Activated T-cell treated with anti-CD3 and anti-CD28 coated beads for 24 hours (primary cell): ENCODE measurements at regions not wholly inside any gene's neighbourhood (a gene's known extent, or its start where the extent isn't known, plus 50 kb on each side); places are given as distances from the start of the nearest gene placed in this dataset.

Source experiments
- DNase-seq: peaks from one replicate; pipeline ENCODE4 v3.0.0-alpha.2; 2020; ENCODE audit warnings: low read depth

DNA sequence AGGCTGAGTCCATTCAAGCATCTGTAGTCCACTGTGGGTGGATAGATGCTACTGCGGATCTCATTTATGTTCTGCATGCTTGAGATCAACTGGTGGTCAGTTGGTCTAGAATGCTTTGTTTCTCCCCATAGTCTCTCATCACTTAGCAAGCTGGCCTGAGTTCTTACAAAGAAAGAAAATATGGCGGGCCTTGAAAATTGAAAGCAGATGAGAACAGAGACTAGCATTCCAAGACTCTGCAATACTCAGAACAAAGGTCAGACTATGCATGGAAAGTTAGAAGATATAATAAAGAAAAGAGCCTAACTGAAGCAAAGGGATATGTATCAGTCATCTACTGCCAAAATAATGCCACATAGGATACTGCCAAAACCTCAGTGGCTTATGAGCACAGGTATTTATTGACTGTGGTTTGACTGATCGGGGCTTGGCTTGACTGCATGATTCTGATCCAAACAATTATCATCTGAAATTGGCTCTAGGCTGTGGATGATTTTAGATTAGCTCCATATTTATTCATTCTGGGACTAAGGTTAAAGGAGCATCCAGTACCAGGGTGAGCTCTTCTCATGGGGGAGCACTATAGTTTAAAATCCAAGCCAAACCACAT lies 258.9 kb downstream of the TAF11L14 start:
- DNase-seq: no peak

DNA sequence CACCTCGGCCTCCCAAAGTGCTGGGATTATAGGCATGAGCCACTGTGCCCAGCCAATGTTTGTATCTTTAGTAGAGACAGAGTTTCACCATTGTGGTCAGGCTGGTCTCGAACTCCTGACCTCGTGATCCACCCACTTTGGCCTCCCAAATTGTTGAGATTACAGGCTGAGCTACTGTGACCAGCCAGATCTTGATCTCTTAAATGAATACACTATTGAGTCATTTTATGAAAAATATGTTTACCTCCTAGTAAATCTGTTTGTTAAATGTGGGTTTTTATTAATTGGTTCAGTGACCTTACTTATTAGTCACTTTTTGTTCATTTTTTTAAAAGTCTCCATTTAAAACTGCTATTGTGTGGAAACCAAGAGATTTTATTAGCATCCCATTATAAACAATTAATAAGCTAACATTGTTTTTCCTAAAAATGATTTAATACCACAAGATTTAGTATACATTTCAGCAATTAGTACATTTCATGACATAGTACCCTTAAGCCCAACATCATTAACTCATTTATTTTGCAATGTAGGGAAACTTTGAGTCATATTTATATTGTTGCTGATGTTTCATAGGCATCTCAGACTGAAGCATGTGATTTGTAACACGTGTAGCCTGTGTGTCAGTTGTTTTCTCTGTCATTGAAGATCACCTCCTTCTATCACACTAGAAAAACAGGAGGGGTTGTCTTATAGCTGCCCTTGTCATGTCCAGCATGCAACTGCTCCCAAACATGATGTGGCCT lies 261.2 kb downstream of the TAF11L14 start:
- DNase-seq: no peak

DNA sequence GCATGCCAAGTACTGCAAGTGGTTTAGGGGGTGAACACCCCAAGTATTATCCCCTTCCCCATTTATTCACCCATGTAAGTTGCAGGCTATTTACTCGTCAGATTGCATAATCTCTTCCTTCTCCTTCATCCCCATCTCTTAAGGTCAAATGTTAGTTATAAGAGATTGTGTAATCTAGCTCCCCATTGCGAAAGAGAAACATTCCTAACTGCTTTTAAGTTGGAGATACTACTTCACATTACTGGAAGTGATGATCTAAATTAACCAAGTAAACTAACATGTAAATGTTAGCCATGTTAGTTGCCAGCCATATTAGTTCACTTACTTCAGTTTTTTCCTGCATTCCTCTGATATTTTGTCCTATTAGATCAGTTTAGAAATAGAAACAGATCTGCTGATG lies 262.3 kb downstream of the TAF11L14 start:
- DNase-seq: no peak

DNA sequence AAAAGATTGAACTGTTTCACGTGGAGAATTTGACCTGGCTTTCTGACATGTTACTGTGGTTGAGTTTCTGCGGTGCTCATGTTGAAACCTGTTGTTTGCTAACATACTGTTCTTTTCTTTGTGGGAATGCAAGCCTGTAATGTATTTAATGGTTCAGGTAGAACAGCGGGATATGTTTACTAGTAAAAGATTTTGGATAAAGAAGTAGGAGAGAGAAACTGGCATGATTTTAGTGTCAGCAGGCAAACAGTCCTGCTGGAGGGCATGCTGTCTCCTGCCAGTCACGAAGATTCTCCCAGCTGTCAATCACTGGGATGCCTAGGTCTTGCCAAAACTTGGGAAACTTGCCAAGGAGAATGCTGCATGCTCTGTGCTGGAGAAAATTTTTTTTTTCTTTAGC lies 263.5 kb downstream of the TAF11L14 start:
- DNase-seq: no peak

DNA sequence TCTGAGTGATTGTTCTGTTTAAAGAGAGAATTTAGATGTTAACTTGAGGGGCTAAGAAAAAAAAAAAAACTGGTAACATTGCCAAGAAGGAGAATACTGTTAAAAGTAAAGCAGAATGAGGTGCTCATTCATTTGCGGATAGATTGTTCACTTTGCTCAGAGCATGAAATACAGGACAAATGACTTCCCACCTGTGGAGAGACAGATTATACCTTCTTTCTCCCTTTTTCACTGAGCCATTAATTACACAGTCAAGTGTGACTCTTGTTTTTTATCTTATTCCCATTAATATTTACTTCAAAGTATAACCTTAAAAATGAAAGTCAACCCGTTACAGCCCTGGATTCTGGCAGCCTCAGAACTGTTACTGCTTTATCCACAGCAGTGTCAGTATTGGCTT lies 264.5 kb downstream of the TAF11L14 start:
- no peak for DNase-seq

DNA sequence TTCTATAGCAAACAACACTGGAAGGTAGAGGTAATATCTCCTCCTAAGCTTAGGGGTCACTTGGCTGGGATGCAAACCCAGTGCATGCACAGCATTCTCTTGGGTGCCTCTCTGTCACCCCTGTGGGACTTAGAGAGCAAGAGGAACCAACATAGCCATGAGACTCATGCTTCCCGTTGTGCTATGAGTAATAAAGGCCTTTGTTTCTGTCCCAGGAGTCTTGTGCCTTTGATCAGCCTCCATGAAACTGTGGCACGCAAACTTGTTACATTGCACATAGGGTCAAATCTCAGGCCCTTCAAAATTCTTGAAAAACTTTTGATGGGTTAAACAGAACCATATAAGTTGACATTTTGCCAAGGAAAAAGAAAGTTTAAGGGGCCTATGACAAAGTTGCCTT lies 272.8 kb downstream of the TAF11L14 start:
- no peak for DNase-seq

DNA sequence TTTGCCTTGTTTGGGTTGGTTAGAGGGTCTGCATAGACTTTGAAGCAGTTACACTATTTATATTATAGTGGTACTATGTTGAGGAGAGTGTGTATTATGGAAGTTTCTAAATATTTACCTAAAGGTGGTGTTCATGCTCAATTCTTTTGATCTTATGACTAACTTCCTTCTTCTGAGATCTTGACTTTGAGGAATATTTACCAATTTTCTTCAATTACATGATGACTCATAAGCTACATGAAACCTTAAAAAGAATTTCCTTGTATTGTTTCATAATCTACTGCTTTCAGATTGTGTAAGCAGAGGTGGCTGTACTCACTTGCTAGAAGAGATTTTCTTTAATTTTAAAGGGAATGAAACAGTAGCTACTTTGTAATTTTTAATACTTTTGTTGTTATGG lies 276.1 kb downstream of the TAF11L14 start:
- DNase-seq: no peak

DNA sequence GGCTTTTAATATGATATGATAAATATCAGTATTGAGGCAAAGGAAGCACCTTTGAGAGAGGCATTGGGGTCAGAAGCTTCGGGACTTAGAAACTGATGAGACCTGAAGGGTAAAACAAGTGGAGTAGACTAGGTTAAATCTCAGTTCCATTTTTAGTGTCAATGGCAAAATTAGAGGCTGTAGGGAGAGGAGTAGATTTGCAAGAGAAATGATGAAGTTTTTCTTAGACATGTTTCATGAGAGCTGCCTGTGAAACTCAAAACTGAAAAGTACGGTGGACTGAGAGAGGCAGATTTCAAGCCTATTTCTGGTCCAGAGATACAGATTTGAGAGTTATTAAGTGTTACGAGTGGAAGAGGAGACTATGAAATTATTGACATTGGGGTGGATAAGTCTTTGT lies 278.5 kb downstream of the TAF11L14 start:
- no peak for DNase-seq

DNA sequence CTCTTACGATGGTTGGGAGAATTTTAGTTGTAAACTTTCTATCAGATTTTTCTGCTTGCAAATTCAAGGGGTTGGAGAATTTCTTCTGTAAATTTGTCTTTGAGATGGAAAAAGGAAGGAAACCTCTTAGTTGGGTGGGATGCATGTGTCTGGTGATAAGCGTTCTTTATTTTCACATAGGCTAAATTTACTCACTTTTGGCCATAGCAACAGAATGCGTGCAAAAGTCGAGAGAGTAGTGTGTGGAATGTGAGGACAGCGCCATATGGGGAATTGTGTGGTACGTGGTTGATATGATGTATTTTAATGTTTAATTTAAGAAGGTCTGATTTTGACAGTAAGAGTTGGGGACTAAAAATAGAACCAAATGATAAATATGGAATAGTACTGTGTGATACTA lies 282.2 kb downstream of the TAF11L14 start:
- no peak for DNase-seq

DNA sequence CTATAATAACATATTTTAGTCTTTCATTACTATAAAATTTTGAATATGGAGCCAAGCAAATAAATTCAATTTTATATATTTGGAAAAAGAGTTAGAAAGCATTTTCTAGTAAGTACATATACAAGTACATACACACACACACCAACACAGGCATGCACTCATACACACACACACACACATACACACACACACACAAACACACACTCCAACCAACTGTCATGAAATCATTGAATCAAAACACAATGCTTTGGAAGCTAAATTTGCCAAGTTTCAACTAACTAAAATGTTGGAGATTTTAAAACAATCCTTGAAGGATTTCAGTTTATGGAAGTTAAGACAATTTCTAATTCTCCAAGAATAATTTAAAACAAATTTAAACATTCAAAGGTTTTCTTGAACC lies 283.2 kb downstream of the TAF11L14 start:
- no peak for DNase-seq

DNA sequence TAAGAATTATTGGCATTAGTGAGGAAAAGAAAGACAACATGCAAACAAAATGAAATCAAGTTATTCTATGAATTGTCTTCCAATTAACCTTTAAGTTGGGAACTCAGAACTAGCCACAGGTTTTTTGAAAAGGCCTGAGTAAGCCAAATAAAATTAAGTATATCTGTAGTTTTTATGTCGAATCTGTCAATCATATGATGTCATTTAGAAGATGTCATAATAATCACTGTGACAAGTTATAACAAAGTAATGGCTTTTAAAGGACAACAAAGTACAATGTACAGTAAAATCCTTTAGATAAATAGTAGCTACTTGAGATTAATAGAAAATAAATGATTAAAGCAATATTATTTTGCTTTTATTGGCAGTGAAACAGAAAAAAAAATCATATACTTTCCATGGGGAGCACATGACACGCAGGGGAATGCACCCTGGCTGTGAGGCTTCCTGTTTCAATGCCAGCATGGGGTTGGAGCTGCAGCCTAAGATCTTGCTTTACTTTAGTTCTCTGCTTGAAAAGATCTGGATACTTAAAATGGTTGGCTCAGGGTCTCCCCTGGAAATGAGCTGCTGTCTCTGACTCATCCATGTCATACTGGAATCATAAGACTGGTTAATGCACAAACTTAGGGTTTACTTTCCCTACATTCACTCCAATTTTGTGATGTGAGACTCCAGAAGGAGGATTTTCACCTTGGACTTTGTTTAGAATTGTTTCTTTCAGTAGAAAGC lies 284.3 kb downstream of the TAF11L14 start:
- DNase-seq: no peak

DNA sequence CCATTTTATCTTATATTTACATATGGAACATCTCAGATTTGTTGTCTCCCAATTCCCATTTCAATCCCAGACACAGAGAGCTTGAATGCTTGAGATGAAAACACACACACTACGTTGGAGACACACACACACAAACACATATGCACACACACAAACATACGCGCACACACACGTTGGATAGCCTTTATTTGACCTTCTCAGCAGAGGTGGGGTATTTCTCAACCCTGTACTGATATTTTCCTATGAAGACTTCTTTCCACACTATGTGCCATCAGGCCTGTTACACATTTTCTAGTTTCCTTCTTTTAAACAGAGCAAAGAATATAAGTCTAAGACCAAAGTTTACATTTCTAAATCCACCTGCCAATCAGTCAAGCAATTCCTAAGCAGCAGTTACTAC lies 291.0 kb downstream of the TAF11L14 start:
- no peak for DNase-seq

DNA sequence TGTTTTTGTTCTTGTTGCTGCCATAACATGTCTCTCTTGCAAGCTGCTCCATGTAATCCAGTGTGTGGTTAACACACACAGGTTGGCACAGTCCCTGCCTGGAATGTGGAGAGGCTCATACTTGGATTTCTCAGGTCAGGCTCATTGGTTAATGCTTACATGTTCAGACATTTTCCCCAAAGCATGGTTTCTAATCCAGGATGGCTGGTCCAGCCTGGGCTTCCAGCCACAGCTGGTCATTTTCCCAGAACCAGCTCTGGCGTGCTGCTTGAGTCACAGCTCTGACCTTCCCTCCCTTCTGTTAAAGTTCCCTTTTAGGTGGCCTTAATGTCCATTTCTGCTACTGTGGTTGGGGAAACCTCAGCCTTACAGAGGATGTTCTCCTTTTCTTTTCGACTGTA lies 294.3 kb downstream of the TAF11L14 start:
- no peak for DNase-seq

DNA sequence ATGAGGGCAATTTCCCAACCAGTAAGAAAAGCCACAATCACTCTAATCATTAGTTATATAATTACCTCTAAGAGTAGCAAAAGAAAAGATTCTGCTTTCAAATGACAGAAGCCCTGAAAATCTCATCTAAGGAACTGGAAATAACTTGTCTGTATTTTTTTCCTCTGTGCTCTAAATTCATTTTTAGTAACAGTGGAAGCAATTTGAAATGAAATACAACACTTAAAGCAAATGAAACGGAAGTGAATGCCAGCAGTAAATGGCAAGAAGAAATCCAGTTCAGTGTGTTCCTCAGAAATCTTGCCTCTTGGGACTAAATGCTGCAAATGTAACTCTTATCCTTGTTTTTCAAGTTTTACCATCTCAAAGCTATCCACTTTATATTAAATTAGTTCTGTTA lies 294.9 kb downstream of the TAF11L14 start:
- no peak for DNase-seq

DNA sequence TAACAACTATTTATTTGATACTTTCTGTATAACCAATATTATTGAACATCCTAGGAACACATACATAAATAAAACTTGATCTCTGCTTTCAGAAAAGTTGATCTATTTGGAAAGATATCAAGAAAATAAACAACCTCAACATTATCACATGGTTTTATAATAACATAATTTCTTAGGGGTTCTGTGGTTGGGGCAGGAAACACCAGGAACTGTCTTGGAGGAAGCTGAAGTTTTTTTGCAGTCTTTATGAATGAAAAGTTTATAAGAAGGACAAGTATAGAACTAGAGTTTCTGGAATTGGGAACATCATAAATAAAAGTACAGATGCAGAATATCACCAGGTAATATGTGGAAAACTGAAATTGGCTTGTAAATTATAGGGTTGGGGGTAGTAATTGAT lies 296.1 kb downstream of the TAF11L14 start:
- no peak for DNase-seq

DNA sequence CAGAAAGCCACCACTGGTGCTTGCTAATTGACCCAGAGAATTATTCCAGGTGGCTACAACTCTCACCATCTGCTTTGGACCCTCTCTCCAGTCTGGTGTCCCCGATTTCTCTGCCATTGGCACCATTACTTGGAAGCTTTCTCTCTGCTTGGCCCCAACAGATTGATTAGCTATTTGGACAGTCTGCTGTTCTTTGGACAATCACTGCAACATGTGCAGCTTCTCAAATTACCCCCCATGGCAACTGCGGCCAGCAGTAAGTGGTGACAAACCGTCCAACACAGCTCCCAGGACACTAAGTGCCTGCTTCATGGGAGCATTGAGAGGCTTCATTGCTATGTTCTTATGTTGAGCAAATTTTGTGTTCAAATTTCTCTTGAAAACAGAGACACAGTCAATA lies 309.8 kb downstream of the TAF11L14 start:
- no peak for DNase-seq

DNA sequence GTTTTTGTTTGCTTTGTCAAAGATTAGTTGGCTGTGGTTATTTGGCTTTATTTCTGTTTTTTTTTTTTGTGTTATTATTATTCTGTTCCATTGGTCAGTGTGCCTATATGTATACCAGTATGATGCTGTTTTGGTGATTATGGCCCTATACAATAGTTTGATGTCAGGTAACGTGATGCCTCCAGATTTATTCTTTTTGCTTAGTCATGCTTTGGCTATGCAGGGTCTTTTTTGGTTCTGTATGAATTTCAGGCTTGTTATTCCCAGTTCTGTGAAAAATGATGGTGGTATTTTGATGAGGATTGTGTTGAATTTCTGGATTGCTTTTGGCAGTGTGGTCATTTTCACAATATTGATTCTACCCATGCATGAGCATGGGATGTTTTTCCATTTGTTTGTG lies 312.8 kb downstream of the TAF11L14 start:
- no peak for DNase-seq

DNA sequence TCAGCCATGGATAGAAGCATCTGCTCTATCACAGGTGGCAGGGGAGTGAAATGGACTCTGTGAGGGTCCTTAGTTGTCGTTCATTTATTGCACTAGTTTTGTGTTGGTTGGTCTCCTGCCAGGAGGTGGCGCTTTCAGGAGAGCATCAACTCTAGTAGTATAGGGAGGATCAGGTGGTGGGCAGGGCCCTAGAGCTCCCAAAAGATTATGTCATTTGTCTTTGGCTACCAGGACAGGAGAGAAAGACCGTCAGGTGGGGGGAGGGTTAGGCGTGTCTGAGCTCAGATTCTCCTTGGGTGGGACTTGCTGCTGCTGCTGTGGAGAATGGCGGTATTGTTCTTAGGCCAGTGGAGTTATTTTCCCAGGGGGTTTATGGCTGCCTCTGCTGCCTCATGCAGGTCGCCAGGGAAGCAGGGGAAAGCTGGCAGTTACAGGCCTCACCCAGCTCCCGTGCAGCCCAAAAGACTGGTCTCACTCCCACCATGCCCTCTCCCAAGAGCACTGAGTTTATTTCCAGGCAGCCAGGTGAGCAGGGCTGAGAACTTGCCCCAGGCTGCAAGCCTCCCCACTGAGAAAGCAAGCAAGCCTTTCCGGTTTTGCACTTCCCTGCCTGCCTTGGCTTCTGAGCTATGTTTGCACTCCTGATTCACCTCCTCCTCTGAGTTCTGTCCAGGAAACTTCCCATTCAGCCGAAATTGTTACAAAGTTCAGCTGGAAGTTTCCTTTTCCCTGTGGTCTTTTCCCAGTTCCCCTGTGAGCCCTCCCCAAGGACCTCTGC lies 317.3 kb downstream of the TAF11L14 start:
- DNase-seq: no peak

DNA sequence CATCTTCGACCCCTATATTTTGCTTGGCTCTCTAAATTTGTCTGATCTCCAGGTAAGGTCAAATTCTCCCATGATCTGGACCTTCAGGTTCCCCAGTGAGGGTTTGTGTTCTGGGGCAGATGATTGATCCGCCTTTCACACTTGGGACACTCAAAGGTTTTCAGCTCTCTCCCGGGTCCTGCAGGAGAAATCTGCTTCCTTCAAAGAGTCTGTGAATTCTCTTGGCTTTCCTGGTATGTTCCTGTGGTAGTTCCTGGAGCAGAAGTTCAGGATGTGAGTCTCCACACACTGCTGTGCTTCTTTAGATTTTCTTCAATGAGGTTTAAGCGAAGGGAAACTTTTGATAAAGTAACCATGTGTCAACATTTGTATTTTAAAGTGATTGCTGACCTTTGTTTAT lies 318.0 kb downstream of the TAF11L14 start:
- DNase-seq: no peak

DNA sequence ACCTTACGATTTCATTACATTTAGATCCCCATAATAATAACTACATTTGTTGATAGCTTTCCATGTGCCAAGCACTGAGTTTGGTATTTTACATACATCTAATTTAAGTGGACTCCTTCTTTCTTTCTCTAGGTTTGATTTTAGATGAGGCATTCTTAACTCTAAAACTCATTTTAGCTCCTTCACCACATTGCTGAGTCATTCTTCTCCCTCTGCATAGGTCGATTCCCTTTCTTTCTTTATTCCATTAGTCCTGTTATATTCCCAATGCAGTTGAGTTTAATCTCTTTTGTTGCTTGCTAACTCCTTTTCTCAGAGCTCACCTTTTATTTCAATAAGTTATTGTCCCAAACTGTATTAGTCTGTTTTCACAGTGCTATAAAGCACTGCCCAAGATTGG lies 329.8 kb downstream of the TAF11L14 start:
- DNase-seq: no peak

DNA sequence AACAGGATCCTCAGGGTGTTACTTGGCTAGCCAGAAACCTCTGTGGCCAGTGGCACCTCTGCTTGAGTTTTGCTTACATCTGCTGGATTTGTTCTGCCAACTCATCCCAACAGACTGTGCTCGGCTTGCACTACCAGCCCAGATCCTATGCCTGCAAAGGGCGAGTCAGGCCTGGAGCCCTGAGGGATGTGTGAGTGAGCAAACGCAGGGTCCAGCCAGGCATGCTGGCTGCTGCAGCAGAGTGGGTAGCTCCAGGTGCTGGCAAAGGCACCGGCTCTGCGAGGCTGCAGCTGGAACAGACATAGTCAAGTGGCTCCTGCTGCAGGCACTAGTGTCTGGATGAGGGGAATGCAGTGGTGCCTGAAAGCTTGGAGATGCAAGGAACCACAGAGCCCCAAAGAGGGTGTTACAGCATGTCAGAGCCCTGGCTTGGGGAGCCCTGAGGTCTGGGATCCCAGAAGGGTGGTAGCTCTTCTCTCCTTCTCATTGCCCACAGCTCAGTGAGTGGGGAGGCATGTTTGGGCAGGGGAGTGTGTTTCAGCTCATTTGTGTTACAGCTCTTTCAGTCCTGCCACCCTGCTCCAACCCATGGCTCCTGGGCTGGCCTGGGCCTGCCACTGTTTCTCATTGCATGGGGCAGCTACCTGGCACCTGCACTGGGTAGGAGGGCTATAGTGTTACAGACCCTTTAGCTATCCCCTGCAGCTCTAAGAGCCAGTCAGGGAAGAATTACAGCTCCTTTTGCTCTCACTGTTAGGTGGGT lies 332.6 kb downstream of the TAF11L14 start:
- DNase-seq: no peak

DNA sequence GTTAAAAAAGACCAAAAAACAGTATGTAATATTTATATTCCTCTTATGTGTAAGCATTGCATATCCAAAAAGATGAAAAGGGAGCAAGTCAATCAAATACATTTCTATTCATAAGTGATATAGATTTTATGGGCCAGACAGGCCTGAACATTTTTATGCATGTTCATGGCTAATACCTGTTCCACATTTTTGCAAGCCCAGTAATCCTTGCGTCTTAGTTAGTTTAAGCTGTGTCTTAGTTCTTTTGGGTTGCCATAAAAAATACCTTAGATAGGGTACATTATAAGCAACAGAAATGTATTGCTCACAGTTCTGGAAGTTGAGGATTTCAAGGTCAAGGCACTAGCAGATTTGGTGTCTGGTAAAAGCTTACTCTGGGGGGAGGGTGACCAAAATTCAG lies 342.1 kb downstream of the TAF11L14 start:
- DNase-seq: no peak
